Stomach (tissue), 4 donors: ENCODE measurements at regions not wholly inside any gene's neighbourhood (a gene's known extent, or its start where the extent isn't known, plus 50 kb on each side); places are given as distances from the start of the nearest gene placed in this dataset.

ENCODE experiments used
- CTCF ChIP-seq, 7 experiments: fragments of 450-650 bp in 4 of 7; fragments of 200-600 bp in 3 of 7; sonication (generic) in 3 of 7; IDR thresholded peaks; one replicate each; pipeline ENCODE4 v1.5.1; 2016 to 2019; ENCODE audit warnings: antibody characterized with exemption in 7 of 7, control low read depth in 2 of 7, mild to moderate bottlenecking in 1 of 7
- POLR2A ChIP-seq, 4 donors: fragments of 450-650 bp; IDR thresholded peaks; one replicate each; pipeline ENCODE4 v1.6.1; 2016; ENCODE audit warnings: antibody characterized with exemption in 4 of 4, control low read depth in 2 of 4, mild to moderate bottlenecking in 1 of 4, moderate library complexity in 1 of 4

DNA sequence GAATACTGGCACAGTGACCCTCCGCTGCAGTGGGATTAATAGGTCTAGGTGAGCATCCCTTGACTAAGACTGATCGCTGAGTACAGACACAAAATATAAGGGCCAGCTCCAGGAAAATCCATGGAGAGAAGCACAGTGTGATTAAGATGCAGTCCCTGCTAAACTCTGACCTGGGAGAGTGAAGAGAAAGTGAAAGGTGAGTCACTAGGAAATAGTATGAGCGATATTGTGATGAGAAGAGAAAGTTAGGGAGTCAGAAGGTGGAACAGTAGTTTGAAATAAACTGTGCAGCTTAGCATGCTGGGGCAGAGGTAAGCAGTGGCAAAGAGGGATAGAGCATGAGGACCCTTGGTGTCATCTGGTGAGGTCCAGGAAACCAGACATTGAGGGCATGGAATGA, 278.6 kb upstream of the MAP3K7 start:
- no peak for TF ChIP-seq CTCF (IDR thresholded peaks at IDR 0.05)
- no peak for TF ChIP-seq POLR2A (IDR thresholded peaks at IDR 0.05)
